ENCODE measurements at regions not wholly inside any gene's neighbourhood (a gene's known extent, or its start where the extent isn't known, plus 50 kb on each side); places are given as distances from the start of the nearest gene placed in this dataset.

- intact Hi-C loops (cut with DNase I), result no loop called here
- no peak for DNase-seq (ENCODE audit: low spot score)
- no peak for ATAC-seq
Measured at GRCh38 chr3:194827486-194827885, 141.8 kb downstream of the FAM43A start.

- intact Hi-C loops (cut with DNase I), result no loop called here
- ATAC-seq, result no peak
- no peak for DNase-seq (ENCODE audit: low spot score)
Measured at GRCh38 chr3:194828116-194828515, 142.4 kb downstream of the FAM43A start.

GRCh38 chr3:194828926-194829325 lies 143.2 kb downstream of the FAM43A start:
- intact Hi-C loops (cut with DNase I), result no loop called here
- ATAC-seq (no peak), DNase-seq (ENCODE audit: low spot score) (no peak)

DNA sequence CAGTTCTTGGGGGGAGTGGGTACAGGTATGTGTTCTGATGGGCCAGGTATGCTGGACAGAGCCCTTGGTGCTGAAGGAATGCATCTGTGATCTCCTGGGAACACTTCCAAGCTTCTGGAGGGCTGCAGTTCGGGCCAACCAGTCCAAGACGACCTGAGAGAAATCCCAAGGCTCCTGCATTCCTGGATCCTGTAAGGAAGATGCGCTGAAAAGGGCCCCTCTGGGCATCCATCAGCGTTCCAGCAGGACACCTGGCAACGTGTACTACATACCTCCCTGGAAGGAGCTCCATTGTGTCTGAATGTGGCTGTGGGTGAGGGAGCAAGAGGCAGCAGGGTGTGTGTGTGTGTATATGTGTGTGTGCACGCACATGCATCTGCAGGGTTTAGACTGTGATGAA lies 144.7 kb downstream of the FAM43A start:
- intact Hi-C loops (cut with DNase I), result no loop called here
- ATAC-seq (no peak), DNase-seq (ENCODE audit: low spot score) (no peak)

DNA sequence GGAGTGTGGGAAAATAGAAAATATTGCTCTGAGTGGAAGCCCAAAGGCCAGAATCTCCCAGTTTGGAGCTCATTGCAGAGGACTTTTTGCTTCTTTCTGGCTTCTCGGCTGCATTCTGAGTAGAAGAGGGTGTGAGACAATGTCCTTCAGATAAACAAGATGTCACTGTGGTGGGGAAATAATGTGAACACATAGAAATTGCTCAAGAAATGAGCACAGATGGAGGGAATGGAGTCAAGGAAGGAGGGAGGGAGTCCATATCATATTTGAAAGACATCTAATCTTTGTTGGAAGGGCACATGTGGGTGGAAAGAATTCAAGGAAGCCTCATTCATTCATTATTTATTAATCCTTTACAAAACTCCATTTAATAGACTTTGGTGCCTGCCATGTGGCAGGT lies 145.3 kb downstream of the FAM43A start:
- intact Hi-C loops (cut with DNase I), result no loop called here
- no peak for DNase-seq (ENCODE audit: low spot score)
- ATAC-seq, result no peak

GRCh38 chr3:194832346-194833104 lies 146.8 kb downstream of the FAM43A start:
- no peak for ATAC-seq
- intact Hi-C loops (cut with DNase I), result no loop called here
- DNase-seq (ENCODE audit: low spot score), result no peak

- ATAC-seq (no peak), DNase-seq (ENCODE audit: low spot score) (no peak)
- intact Hi-C loops (cut with DNase I), result no loop called here
Measured at GRCh38 chr3:194833114-194833910, 147.6 kb downstream of the FAM43A start.

- DNase-seq (ENCODE audit: low spot score), result no peak
- intact Hi-C loops (cut with DNase I), result no loop called here
Measured at GRCh38 chr3:194836661-194837060, 151.0 kb downstream of the FAM43A start.

DNA sequence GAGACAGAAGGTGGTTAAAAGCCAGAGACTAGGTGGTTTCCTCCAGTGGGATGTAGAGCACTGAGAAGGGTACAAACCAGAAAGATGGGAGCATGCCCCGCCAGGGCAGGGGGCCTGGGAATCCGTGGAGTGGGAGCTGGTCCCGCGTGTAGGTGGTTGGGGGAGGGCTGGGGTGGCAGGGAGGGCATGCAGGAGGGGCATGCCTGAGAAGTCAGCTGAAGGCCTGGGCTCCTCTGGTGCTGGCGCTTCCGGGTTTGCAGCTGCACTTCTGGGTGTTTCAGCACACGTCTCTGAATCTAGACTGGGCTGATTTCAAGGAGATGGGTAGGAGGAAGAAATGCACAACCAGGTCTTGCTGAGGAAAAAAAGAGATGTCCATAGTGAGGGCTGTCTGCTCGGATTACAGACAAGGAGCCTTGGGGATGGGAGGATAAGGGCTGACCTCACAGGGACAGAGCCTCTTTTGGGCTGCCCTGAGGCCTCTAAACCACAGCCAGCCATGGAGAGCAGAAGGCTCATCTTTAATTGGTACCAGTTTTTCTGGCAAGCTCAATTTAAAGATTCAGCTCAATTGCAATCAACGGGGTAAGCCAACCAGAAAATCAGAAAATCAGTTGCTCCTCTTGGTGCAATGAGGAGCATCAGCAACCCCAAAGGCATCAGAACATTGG lies 151.9 kb downstream of the FAM43A start:
- DNase-seq (ENCODE audit: low spot score), result no peak
- ATAC-seq, result no peak
- intact Hi-C loops (cut with DNase I), result no loop called here

More at GRCh38 chr3:194836661-194837060, 151.0 kb downstream of the FAM43A start:
- ATAC-seq, result no peak

DNA sequence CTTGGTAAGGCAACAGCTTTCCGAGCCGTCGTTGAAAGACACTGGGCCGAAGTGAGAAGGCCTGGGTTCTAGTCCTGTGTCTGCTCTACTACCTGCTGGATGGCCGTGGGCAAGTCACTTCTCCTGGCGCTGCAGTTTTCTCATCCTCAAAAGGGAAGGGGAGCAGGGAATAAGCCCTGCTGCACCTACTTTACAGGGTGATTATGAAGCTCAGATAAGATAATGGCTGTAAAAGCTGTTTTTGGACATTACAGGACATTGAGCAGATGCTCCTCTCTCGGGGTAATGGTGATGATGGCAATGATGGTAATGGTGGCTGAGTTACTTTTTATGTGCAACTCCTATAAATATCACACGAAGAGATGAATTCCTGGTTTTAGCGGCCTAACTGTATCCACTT lies 152.6 kb downstream of the FAM43A start:
- ATAC-seq (no peak), DNase-seq (ENCODE audit: low spot score) (no peak)
- intact Hi-C loops (cut with DNase I), result no loop called here

GRCh38 chr3:194840661-194841514 lies 155.2 kb downstream of the FAM43A start:
- no peak for DNase-seq (ENCODE audit: low spot score)

DNA sequence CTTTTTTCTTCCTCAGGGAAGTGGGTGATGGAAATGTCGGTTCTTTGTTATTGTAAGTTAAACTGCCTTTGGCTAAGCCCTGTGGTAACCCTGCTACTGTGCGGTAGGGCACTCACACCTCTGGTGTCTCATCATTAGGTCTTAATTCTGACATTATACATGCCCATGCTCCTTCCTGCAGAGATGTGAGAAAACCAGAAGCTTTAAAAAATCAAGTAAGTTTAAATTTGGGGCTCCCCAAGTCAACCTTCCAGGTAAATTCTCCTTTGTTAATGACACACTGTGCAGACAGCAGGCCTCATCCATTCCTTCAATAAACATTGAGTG lies 155.8 kb downstream of the FAM43A start:
- intact Hi-C loops (cut with DNase I), result no loop called here
- ATAC-seq, result no peak
- DNase-seq (ENCODE audit: low spot score), result no peak

More at GRCh38 chr3:194840661-194841514, 155.2 kb downstream of the FAM43A start:
- no peak for ATAC-seq
- intact Hi-C loops (cut with DNase I), result no loop called here

GRCh38 chr3:194843556-194843955 lies 157.9 kb downstream of the FAM43A start:
- intact Hi-C loops (cut with DNase I), result no loop called here
- ATAC-seq, result peak; percentile 42
- DNase-seq (ENCODE audit: low spot score), result no peak

DNA sequence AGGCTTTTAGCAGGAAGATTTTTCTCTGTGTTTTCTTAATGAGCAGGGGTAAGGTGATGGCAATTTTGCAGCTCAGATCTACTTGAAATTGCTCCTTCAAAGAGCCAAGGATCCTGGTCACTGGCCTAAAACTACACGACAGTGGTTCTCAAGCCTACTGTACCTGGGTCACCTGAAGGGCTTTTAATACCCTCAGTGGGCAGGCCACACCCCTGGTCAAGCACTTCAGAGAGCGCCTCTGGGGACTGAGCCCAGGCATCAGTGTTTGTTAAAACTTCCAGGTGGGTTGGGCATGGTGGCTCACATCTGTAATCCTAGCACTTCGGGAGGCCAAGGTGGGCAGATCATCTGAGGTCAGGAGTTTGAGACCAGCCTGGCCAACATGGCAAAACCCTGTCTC lies 158.4 kb downstream of the FAM43A start:
- DNase-seq (ENCODE audit: low spot score) (no peak), ATAC-seq (no peak)
- intact Hi-C loops (cut with DNase I), result no loop called here

GRCh38 chr3:194849166-194849875 lies 163.6 kb downstream of the FAM43A start:
- intact Hi-C loops (cut with DNase I), result no loop called here
- no peak for ATAC-seq
- no peak for DNase-seq (ENCODE audit: low spot score)

- intact Hi-C loops (cut with DNase I), result no loop called here
- DNase-seq (ENCODE audit: low spot score) (no peak), ATAC-seq (peak; percentile 38)
Measured at GRCh38 chr3:194851254-194851653, 165.6 kb downstream of the FAM43A start.

DNA sequence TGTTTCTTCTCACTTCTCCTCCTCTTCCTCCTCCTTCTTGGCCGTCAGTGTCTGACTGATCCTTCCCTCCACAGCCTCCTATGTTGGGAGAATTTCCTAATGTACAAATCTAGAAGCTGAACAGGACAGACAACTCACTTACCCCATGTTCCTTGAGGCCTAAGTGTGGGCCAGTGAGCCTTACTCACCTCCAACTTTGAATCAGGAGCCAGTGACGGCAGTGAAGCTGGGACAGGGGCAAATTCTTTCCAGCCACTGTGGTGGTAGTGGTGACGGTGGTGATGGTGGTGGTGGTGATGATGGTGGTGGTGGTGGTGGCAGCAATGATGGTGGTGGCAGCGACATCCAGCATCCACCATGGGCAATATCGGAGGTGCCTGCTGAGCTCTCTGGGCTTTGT lies 166.3 kb downstream of the FAM43A start:
- DNase-seq (ENCODE audit: low spot score) (no peak), ATAC-seq (no peak)
- intact Hi-C loops (cut with DNase I), result no loop called here

DNA sequence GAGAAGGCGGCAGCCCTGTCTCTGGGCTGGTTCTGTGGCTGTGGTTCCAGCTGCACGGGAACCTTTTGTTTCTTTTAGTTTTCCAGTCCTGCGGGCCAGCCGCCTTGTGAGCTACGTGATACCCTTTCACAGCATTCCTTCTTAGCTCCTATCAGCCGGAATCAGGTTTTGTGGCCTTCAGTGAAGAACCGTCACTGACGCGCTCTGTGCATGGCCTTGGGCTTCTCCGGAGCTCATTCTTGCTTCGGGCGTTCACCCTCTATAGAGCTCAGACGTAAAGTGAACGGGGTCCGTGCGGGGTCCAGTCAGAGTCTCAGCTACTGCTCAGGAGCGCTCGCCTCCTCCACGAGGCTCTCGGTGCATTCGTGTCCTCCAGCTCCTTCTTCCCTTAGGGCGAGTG lies 166.7 kb downstream of the FAM43A start:
- DNase-seq (ENCODE audit: low spot score), result no peak
- ATAC-seq, result no peak

More for the DNA sequence above, 166.7 kb downstream of the FAM43A start:
- intact Hi-C loops (cut with DNase I), result no loop called here
